ENCODE measurements at regions not wholly inside any gene's neighbourhood (a gene's known extent, or its start where the extent isn't known, plus 50 kb on each side); places are given as distances from the start of the nearest gene placed in this dataset.

DNA sequence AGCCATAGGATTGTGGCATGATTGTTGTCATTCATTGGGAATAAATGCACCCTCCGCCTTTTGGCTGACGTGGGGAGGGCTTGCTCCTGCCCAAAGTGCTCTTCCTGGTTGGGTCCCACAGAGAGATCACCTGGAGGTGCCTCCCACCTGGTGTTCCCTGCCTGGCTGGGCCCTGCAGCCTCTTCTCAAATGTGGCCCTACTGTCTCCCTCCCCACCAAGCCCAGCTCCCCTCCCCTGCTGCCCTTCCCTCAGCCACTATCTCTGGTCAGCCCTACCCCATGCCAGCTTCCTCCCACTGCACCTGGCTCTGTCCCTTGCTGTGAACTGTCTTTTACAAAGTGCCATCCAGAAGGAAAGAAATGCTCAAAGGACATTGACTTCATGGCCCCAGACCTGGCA lies 173.4 kb downstream of the GLI2 start:
- TF ChIP-seq, protein P1, sequence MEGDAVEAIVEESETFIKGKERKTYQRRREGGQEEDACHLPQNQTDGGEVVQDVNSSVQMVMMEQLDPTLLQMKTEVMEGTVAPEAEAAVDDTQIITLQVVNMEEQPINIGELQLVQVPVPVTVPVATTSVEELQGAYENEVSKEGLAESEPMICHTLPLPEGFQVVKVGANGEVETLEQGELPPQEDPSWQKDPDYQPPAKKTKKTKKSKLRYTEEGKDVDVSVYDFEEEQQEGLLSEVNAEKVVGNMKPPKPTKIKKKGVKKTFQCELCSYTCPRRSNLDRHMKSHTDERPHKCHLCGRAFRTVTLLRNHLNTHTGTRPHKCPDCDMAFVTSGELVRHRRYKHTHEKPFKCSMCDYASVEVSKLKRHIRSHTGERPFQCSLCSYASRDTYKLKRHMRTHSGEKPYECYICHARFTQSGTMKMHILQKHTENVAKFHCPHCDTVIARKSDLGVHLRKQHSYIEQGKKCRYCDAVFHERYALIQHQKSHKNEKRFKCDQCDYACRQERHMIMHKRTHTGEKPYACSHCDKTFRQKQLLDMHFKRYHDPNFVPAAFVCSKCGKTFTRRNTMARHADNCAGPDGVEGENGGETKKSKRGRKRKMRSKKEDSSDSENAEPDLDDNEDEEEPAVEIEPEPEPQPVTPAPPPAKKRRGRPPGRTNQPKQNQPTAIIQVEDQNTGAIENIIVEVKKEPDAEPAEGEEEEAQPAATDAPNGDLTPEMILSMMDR (conservative IDR thresholded peaks at IDR 0.05; ENCODE audit: low read depth, low read length): no peak
- H3K4me3 ChIP-seq (ENCODE audit: low read depth, low read length): no peak overlapping the region
- DNase-seq (ENCODE audit: low read depth): no peak

DNA sequence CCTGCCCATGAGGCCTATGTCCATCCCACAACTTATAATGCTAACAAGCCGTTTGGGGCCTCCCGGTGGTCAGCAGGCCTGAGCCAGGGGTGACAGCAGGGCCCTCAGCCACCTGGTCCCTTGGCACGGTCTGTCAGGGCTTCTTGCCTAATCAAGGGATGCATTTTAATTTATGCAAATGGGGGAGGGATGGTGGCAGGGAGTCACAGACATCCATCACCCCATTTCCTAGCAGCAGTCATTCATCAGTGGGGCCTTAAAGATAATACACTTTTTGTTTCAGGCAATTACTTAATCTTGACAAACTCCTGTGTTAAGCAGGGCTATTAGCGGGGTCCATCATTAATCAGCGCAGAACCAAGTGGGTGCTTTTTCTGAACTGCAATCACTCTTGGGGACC lies 174.5 kb downstream of the GLI2 start:
- TF ChIP-seq, protein P1 (conservative IDR thresholded peaks at IDR 0.05; ENCODE audit: low read depth, low read length): no peak

DNA sequence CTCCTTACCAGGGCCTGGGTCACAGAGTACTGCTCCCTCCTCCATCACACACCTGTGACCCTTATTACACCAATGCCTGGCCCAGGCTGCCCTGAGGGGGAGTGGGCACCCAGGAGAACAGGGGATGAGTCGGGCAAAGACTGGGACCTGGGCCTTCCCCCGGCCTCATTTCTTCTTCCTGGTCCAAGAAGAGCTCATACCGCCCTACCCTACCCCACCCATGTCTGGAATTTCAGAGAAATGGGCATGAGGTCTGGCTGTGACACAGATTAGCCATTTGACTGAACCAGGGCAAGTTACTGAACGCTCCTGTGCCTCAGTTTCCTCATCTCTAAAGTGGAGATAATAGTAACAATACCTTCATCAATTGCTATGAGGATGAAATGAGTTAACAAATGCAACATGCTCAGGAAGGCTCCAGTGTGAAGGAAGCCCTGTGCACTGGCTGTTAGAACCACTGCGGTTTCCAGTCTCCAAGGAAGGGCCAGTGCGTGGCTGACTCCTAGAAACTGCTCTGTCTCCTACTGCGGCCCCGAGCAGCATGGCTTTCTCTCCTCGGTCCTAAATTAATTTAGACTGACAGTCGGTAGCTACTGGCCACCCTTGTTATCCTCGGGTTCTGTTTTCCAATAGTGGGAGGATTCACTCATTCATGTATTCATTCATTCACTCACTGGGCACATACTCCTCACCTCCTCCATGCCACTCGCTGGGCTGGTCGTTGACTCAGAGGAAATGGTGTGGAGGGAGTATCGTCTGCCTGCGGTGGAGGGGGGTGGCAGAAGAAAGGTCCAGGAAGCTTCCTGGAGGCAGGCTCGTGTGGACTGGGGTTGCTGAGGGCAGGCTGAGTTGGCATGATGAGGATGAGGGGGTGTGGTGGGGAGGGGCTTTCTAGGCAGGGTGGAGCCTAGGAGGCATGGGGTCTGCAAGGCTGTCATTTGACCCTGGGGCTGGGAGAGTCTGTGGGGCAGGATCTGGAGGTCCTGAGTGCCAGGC lies 175.6 kb downstream of the GLI2 start:
- no peak overlapping the region for H3K4me3 ChIP-seq (ENCODE audit: low read depth, low read length)
- TF ChIP-seq, protein P1 (conservative IDR thresholded peaks at IDR 0.05; ENCODE audit: low read depth, low read length): no peak
- no peak for DNase-seq (ENCODE audit: low read depth)

More for the DNA sequence above, 174.5 kb downstream of the GLI2 start:
- H3K4me3 ChIP-seq (ENCODE audit: low read depth, low read length): no peak overlapping the region
- no peak for DNase-seq (ENCODE audit: low read depth)

DNA sequence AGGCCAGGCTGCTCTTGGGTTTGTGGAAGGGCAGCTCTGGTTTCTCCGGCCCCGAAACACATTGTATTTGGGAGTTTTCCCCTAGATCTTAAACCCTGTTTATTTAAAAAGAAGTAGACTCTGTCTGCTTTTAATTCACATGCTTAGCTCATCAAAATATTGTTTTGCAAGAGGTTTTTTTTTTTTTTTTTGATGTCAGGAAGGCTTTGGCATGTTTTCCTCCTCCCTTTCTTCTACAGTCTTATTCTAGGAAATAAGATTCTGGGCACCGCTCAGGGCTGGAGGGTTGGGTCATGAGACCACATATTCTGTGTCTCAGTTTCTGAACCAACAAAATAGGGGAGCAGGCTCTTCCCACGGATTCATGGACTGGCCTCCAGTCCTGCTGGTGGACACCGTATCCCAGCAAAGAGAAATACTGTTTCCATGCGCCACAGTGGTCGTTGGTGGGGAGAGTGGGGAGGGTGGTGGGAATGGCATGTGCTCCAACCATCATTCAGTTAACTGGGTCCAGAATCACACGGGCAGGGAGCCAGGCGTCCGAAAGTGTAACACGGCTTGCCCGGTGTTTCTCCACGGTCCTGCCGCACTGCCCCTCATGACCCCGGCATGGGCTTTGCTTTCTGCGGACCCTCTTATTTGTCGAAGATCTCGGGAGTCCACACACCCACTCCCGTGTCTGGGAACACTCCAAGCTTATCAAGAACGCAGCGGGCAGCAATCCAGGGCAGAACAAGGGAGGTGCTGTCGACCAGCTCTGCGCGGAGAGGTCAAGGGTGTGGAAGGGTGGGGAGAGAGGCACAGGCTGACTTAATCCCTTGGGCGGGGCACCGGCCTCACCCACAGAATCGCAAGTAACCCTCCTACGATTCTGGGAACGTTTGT lies 176.7 kb downstream of the GLI2 start:
- H3K4me3 ChIP-seq (ENCODE audit: low read depth, low read length): no peak overlapping the region
- TF ChIP-seq, protein P1 (conservative IDR thresholded peaks at IDR 0.05; ENCODE audit: low read depth, low read length): no peak
- no peak for DNase-seq (ENCODE audit: low read depth)

DNA sequence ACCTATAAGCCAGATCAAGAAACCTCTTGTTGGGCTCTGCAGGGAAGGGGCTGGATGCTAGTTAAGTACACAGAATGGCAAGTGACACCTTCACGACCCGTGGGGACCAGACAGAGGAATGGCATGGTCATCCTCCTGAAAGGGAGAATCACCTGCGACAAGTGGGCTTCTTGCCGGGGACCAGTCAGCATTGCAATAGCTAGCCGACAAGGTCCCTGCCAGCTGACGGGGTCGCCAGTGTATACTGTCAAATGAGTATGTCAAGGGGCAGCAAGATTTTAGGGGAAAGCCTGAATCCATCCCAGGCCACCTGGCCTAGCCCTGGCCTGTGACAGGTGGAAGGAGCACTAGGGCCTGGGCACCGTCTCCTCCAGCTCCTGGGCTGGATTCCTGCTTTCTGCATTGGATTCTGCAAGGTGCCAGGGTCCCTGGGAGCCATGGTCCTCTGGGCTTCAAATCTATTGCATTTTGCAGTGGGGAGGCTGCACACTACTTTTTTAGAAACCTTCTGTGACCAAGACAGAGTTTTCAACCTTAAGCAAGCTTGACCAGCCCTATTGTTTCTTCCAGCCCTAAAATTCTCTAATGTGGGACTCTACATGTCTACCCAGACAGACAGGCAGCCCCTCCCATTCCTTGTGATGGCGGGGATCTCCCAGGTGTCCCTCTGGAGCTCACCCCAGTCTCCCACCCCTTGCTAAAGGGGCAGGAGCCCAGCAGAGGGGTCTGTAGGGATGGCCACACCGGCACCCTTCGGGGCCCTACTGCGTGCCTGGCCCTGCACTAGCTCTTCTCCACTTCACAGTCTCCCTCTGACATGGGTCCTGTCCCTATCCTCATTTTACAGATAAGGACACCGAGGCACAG lies 178.5 kb downstream of the GLI2 start:
- H3K4me3 ChIP-seq (ENCODE audit: low read depth, low read length): no peak overlapping the region
- no peak for DNase-seq (ENCODE audit: low read depth)
- TF ChIP-seq, protein P1 (conservative IDR thresholded peaks at IDR 0.05; ENCODE audit: low read depth, low read length): no peak

DNA sequence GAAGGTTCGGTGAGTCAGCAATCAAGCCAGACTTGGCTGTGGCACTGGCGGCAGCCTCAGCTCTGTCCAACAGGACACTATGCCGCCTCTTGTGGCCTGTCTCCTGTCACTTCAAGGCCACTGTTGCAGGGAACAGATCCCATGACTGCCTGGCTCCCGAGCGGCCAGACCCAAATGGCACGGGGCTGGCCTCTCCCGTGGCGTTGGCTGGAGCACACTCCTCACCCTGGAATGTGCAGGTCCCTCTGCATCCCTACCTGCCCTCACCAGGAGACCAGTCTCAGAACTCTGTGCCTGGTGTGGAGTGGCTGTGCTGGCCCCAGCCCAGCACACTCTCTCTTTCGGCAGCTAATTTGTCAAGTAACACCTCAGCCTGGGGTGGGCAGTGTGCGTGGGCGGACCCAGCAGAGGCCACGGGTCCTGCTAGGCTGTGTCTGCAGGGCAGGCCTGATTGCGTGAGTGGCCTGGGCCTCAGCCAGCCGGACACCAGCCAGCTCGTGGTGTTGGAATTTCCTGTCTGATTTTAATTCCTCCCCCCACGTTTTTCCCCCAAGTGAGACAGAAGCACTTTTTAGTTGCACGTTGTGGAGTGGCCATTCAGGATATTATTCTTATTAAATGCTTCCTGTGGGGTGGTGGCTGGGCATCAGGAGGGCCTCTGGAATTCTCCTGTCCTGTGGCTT lies 179.3 kb downstream of the GLI2 start:
- TF ChIP-seq, protein P1 (conservative IDR thresholded peaks at IDR 0.05; ENCODE audit: low read depth, low read length): no peak
- peak; percentile 41 for DNase-seq (ENCODE audit: low read depth)
- H3K4me3 ChIP-seq (ENCODE audit: low read depth, low read length): no peak overlapping the region

Data from epithelial cell of proximal tubule (primary cell).